ENCODE measurements at regions not wholly inside any gene's neighbourhood (a gene's known extent, or its start where the extent isn't known, plus 50 kb on each side); places are given as distances from the start of the nearest gene placed in this dataset.

GRCh38 chr14:34012369-34012768, 61.5 kb upstream of the EGLN3 start:
- TF ChIP-seq, protein P1, sequence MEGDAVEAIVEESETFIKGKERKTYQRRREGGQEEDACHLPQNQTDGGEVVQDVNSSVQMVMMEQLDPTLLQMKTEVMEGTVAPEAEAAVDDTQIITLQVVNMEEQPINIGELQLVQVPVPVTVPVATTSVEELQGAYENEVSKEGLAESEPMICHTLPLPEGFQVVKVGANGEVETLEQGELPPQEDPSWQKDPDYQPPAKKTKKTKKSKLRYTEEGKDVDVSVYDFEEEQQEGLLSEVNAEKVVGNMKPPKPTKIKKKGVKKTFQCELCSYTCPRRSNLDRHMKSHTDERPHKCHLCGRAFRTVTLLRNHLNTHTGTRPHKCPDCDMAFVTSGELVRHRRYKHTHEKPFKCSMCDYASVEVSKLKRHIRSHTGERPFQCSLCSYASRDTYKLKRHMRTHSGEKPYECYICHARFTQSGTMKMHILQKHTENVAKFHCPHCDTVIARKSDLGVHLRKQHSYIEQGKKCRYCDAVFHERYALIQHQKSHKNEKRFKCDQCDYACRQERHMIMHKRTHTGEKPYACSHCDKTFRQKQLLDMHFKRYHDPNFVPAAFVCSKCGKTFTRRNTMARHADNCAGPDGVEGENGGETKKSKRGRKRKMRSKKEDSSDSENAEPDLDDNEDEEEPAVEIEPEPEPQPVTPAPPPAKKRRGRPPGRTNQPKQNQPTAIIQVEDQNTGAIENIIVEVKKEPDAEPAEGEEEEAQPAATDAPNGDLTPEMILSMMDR (IDR thresholded peaks at IDR 0.05) = no peak
- no peak for TF ChIP-seq POLR2A (IDR thresholded peaks at IDR 0.05)

Measured in heart left ventricle (tissue), 13 donors.